Sigmoid colon (tissue), 6 donors: ENCODE measurements at regions not wholly inside any gene's neighbourhood (a gene's known extent, or its start where the extent isn't known, plus 50 kb on each side); places are given as distances from the start of the nearest gene placed in this dataset.

Experiments
- DNase-seq: peaks from one replicate; pipeline ENCODE4 v3.0.0-alpha.2; 2019
- H3K27ac ChIP-seq, 4 donors: fragments of 200-600 bp; sonication (generic); one replicate each; pipeline ENCODE4 v1.5.1; 2016 to 2019; ENCODE audit warnings: mild to moderate bottlenecking in 1 of 4
- H3K27me3 ChIP-seq, 3 donors: fragments of 200-600 bp; sonication (generic); one replicate each; pipeline ENCODE4 v1.5.1; 2019; ENCODE audit warnings: mild to moderate bottlenecking in 1 of 3
- H3K36me3 ChIP-seq, 4 donors: fragments of 200-600 bp; sonication (generic); one replicate each; pipeline ENCODE4 v1.5.1; 2016 to 2019
- H3K4me1 ChIP-seq, 4 donors: fragments of 200-600 bp; sonication (generic); one replicate each; pipeline ENCODE4 v1.5.1; 2017 to 2019
- H3K4me3 ChIP-seq, 4 donors: fragments of 200-600 bp; sonication (generic); one replicate each; pipeline ENCODE4 v1.5.1; 2017 to 2019; ENCODE audit warnings: mild to moderate bottlenecking in 2 of 4, moderate library complexity in 1 of 4
- H3K9me3 ChIP-seq, 4 donors: fragments of 200-600 bp in 3 of 4; sonication (generic) in 3 of 4; one replicate each; pipeline versions ENCODE4 v1.5.1 to v1.6.1; 2013 to 2019
- CTCF ChIP-seq, 4 experiments: fragments of 450-650 bp in 3 of 4; fragments of 200-600 bp in 1 of 4; IDR thresholded peaks; one replicate each; pipeline ENCODE4 v1.5.1; 2016 to 2019; ENCODE audit warnings: antibody characterized with exemption in 4 of 4, mild to moderate bottlenecking in 3 of 4, moderate library complexity in 2 of 4
- EP300 ChIP-seq, 4 donors: sonication (generic); formaldehyde crosslinking; IDR thresholded peaks; one replicate each; pipeline ENCODE4 v1.6.1; 2017; ENCODE audit warnings: antibody characterized with exemption in 4 of 4
- POLR2A ChIP-seq, 2 donors: fragments of 450-650 bp; IDR thresholded peaks; one replicate each; pipeline ENCODE4 v1.6.1; 2016; ENCODE audit warnings: antibody characterized with exemption in 2 of 2, mild to moderate bottlenecking in 2 of 2, moderate library complexity in 2 of 2
- POLR2AphosphoS5 ChIP-seq, 4 donors: sonication (generic); formaldehyde crosslinking; IDR thresholded peaks; one replicate each; pipeline ENCODE4 v1.6.1; 2017; ENCODE audit warnings: antibody characterized with exemption in 4 of 4
- WGBS, 2 donors: extraction: QIAGEN DNeasy Blood & Tissue Kit; methylation state at CpG; one replicate each; pipeline ENCODE4 v1.1.7; 2013; 5-methylcytosine and 5-hydroxymethylcytosine counted together
- intact Hi-C: fragments of 100-400 bp; cut with DNase I; formaldehyde crosslinking; loops from one replicate; pipeline ENCODE4 v1.15.1; 2023
- donor health status: healthy with polysubstance abuse.
- donor health status: healthy.

- intact Hi-C loops = no loop called here
- Histone ChIP-seq H3K36me3 (no peaks in the 10 kb centered on the region), H3K4me3 (no peak overlapping the region), H3K4me1 (peaks cover 0 to 8% (median 0%) of the 10 kb centered on the region in 4 donors), H3K27me3 (no peaks in the 10 kb centered on the region), H3K9me3 (peaks cover 0 to 7% (median 0%) of the 10 kb centered on the region in 4 donors), H3K27ac (no peak overlapping the region)
- no peak for DNase-seq
- 70 to 73% methylated on average over 4 of the region's 4 CpGs for WGBS, 2 donors
- TF ChIP-seq EP300 (IDR thresholded peaks at IDR 0.05) (no peak), POLR2A (IDR thresholded peaks at IDR 0.05) (no peak), CTCF (IDR thresholded peaks at IDR 0.05) (no peak), POLR2AphosphoS5 (IDR thresholded peaks at IDR 0.05) (no peak)
Observed at GRCh38 chr3:175916191-175916934, 1057.2 kb downstream of the NAALADL2 start.

DNA sequence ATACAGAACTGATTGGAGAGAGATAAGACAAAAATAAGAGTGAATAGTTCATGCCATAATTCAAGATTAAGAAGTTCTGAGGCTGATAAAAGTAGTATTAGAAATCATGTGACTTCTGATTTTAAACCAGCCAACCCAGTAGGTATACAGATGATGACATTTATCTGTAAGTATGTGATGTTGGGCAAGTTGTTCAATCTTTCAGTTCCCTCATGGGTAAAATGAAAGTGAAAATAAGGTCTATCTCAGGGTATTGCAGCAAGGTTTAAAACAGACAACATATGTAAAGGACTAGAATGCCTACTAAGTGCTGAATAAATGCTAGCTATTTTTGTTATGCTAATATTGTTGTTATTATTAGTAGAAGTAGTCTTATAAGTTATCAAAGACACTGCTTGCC is 1055.7 kb downstream of the NAALADL2 start:
- intact Hi-C loops = no loop called here
- Histone ChIP-seq H3K4me1 (peaks cover 0 to 8% (median 0%) of the 10 kb centered on the region in 4 donors), H3K27ac (no peak overlapping the region), H3K4me3 (no peak overlapping the region), H3K36me3 (no peaks in the 10 kb centered on the region), H3K9me3 (peaks cover 0 to 7% (median 0%) of the 10 kb centered on the region in 4 donors), H3K27me3 (no peaks in the 10 kb centered on the region)
- no peak for DNase-seq
- TF ChIP-seq POLR2A (IDR thresholded peaks at IDR 0.05) = no peak
- no peak for TF ChIP-seq CTCF (IDR thresholded peaks at IDR 0.05)
- TF ChIP-seq EP300 (IDR thresholded peaks at IDR 0.05) = no peak
- no peak for TF ChIP-seq POLR2AphosphoS5 (IDR thresholded peaks at IDR 0.05)

GRCh38 chr3:175913286-175913685 is 1054.2 kb downstream of the NAALADL2 start:
- intact Hi-C loops = no loop called here
- TF ChIP-seq EP300 (IDR thresholded peaks at IDR 0.05) (no peak), POLR2A (IDR thresholded peaks at IDR 0.05) (no peak), POLR2AphosphoS5 (IDR thresholded peaks at IDR 0.05) (no peak), CTCF (IDR thresholded peaks at IDR 0.05) (no peak)
- no peak for DNase-seq
- Histone ChIP-seq H3K27me3 (no peaks in the 10 kb centered on the region), H3K4me1 (peaks cover 0 to 8% (median 0%) of the 10 kb centered on the region in 4 donors), H3K27ac (no peak overlapping the region), H3K4me3 (no peak overlapping the region), H3K9me3 (no peaks in the 10 kb centered on the region), H3K36me3 (no peaks in the 10 kb centered on the region)
- WGBS, 2 donors = 65 to 73% methylated on average over 3 of the region's 3 CpGs

GRCh38 chr3:175911937-175912336 is 1052.8 kb downstream of the NAALADL2 start:
- intact Hi-C loops = no loop called here
- TF ChIP-seq CTCF (IDR thresholded peaks at IDR 0.05) (no peak), EP300 (IDR thresholded peaks at IDR 0.05) (no peak), POLR2AphosphoS5 (IDR thresholded peaks at IDR 0.05) (no peak), POLR2A (IDR thresholded peaks at IDR 0.05) (no peak)
- Histone ChIP-seq H3K27me3 (no peaks in the 10 kb centered on the region), H3K4me1 (peaks cover 0 to 8% (median 0%) of the 10 kb centered on the region in 4 donors), H3K9me3 (no peaks in the 10 kb centered on the region), H3K27ac (no peak overlapping the region), H3K4me3 (no peak overlapping the region), H3K36me3 (no peaks in the 10 kb centered on the region)
- 37 to 62% methylated on average over 1 of the region's 1 CpG for WGBS, 2 donors
- DNase-seq = no peak

DNA sequence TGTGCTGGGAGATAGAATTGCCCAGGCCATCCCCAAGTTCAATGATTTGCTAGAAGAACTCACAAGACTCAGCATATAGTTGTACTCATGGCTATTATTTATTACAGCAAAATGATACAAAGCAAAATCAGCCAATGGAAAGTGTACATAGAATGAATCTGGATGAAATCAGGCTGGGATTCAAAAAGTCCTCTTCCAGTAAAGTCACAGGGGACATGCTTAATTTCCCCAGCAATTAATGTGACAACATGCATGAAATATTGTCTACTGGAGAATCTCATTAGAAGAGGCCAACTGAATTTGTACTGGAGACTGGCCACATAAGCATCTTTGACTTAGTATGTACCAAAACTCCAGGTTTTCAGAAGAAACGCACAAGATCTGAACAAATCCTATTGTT is 1043.1 kb downstream of the NAALADL2 start:
- Histone ChIP-seq H3K9me3 (no peaks in the 10 kb centered on the region), H3K4me1 (no peaks in the 10 kb centered on the region), H3K36me3 (no peaks in the 10 kb centered on the region), H3K4me3 (no peak overlapping the region), H3K27me3 (no peaks in the 10 kb centered on the region), H3K27ac (no peak overlapping the region)
- 93% methylated on average over 1 of the region's 1 CpG for WGBS, 2 donors
- TF ChIP-seq EP300 (IDR thresholded peaks at IDR 0.05) (no peak), POLR2AphosphoS5 (IDR thresholded peaks at IDR 0.05) (no peak), CTCF (IDR thresholded peaks at IDR 0.05) (no peak), POLR2A (IDR thresholded peaks at IDR 0.05) (no peak)
- no peak for DNase-seq
- intact Hi-C loops = no loop called here
